Panc1 (cell line): ENCODE measurements at regions not wholly inside any gene's neighbourhood (a gene's known extent, or its start where the extent isn't known, plus 50 kb on each side); places are given as distances from the start of the nearest gene placed in this dataset.

Experiments used
- CTCF ChIP-seq: fragments of 450-650 bp; IDR thresholded peaks from 2 replicates; pipeline ENCODE4 v1.5.1; 2017; ENCODE audit warnings: mild to moderate bottlenecking
- POLR2AphosphoS5 ChIP-seq: IDR thresholded peaks from 2 replicates; pipeline ENCODE4 v1.6.1; 2012; ENCODE audit warnings: mild to moderate bottlenecking, low read depth, low read length, moderate library complexity
- SIN3A ChIP-seq: IDR thresholded peaks from 2 replicates; pipeline ENCODE4 v1.6.1; 2012; ENCODE audit warnings: low read depth, mild to moderate bottlenecking, low read length, moderate library complexity, borderline replicate concordance; ENCODE audit not compliant: insufficient read depth
- TCF7L2 ChIP-seq: IDR thresholded peaks from 2 replicates; pipeline ENCODE4 v1.6.1; 2011; ENCODE audit warnings: mild to moderate bottlenecking, low read depth, low read length, inconsistent platforms

DNA sequence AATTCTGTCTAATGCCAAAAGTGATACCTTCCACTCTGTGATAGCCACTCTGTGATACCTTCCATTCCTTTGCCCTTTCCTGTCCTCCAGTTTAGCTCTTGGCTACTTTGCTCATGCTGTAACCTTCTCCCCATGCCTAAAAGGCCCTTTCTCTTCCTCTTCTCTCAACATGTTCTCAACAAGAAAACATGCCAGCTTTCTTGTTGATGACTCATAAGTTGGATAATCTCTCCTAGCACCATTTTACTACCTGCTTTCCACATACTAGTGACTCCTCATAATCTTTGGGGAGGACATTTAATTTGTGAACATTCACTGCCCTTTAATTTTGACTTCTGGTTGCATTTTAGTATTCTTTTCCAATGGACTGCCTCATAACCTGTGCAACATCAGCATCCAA lies 55.9 kb upstream of the NT5C1B start:
- no peak for TF ChIP-seq CTCF
- no peak for TF ChIP-seq POLR2AphosphoS5
- no peak for TF ChIP-seq SIN3A
- no peak for TF ChIP-seq TCF7L2
